CD14-positive monocyte (primary cell): ENCODE measurements at regions not wholly inside any gene's neighbourhood (a gene's known extent, or its start where the extent isn't known, plus 50 kb on each side); places are given as distances from the start of the nearest gene placed in this dataset.

ENCODE experiments used
- DNase-seq, 3 donors: peaks; one replicate each; pipeline ENCODE4 v3.0.0-alpha.2; 2011 to 2022
- H2AFZ ChIP-seq: 2 replicates; pipeline ENCODE4 v1.6.0; 2012; ENCODE audit warnings: mild to moderate bottlenecking, low read depth, low read length, inconsistent platforms; ENCODE audit not compliant: insufficient read depth, poor library complexity, severe bottlenecking
- H3K27ac ChIP-seq, 2 donors: 1 replicate in 1 of 2; 2 replicates in 1 of 2; pipeline ENCODE4 v1.5.1; 2012 to 2013; ENCODE audit warnings: low read length in 2 of 2, control low read depth in 1 of 2, inconsistent platforms in 1 of 2, low read depth in 1 of 2, mild to moderate bottlenecking in 1 of 2
- H3K27me3 ChIP-seq, 2 donors: one replicate each; pipeline versions ENCODE4 v1.6.0 to v1.6.1; 2011 to 2013; ENCODE audit warnings: low read length in 2 of 2; ENCODE audit not compliant: control insufficient read depth in 2 of 2, insufficient read depth in 2 of 2
- H3K36me3 ChIP-seq, 2 donors: replicated peaks in 1 of 2; 1 replicate in 1 of 2; 2 replicates in 1 of 2; pipeline versions ENCODE4 v1.5.1 to v1.6.1; 2012 to 2013; ENCODE audit warnings: low read length in 2 of 2, control low read depth in 1 of 2, inconsistent platforms in 1 of 2, mild to moderate bottlenecking in 1 of 2; ENCODE audit not compliant: insufficient read depth in 2 of 2, control insufficient read depth in 1 of 2
- H3K4me1 ChIP-seq, 2 donors: 1 replicate in 1 of 2; 2 replicates in 1 of 2; pipeline versions ENCODE4 v1.5.1 to v1.6.1; 2012 to 2013; ENCODE audit warnings: low read length in 2 of 2, control low read depth in 1 of 2, inconsistent platforms in 1 of 2, mild to moderate bottlenecking in 1 of 2, moderate library complexity in 1 of 2; ENCODE audit not compliant: insufficient read depth in 2 of 2, control insufficient read depth in 1 of 2
- H3K4me2 ChIP-seq: replicated peaks from 2 replicates; pipeline ENCODE3; 2012; ENCODE audit warnings: low read length, moderate library complexity, mild to moderate bottlenecking; ENCODE audit not compliant: poor library complexity, severe bottlenecking; ENCODE audit errors: extremely low read depth
- H3K4me3 ChIP-seq, 3 experiments: fragments of 200-600 bp in 1 of 3; sonication (generic) in 1 of 3; replicated peaks in 1 of 3; 1 replicate in 2 of 3; 2 replicates in 1 of 3; pipeline ENCODE4 v1.5.1; 2011 to 2013; ENCODE audit warnings: low read length in 3 of 3, mild to moderate bottlenecking in 3 of 3, control low read depth in 2 of 3, low read depth in 2 of 3, inconsistent platforms in 1 of 3, moderate library complexity in 1 of 3
- H3K79me2 ChIP-seq: 2 replicates; pipeline ENCODE4 v1.6.0; 2012; ENCODE audit warnings: mild to moderate bottlenecking, control low read depth, inconsistent platforms, low read length, moderate library complexity; ENCODE audit not compliant: insufficient read depth
- H3K9ac ChIP-seq: 2 replicates; pipeline ENCODE4 v1.6.0; 2017; ENCODE audit warnings: low read length, mild to moderate bottlenecking; ENCODE audit not compliant: insufficient read depth, poor library complexity, severe bottlenecking
- H3K9me3 ChIP-seq, 2 donors: replicated peaks in 1 of 2; 1 replicate in 1 of 2; 2 replicates in 1 of 2; pipeline versions ENCODE4 v1.5.1 to v1.6.1; 2012 to 2013; ENCODE audit warnings: low read length in 2 of 2, control low read depth in 1 of 2; ENCODE audit not compliant: control insufficient read depth in 1 of 2, insufficient read depth in 1 of 2
- H4K20me1 ChIP-seq: 2 replicates; pipeline ENCODE4 v1.6.0; 2012; ENCODE audit warnings: mild to moderate bottlenecking, low read length, control low read depth, moderate library complexity; ENCODE audit not compliant: insufficient read depth
- H3K27ac Mint-ChIP-seq, 7 donors: one replicate each; pipeline ENCODE4 v1.8.0; 2020; ENCODE audit warnings: mild to moderate bottlenecking in 7 of 7, mixed read lengths in 7 of 7, moderate library complexity in 6 of 7, inconsistent platforms in 2 of 7
- H3K27me3 Mint-ChIP-seq, 3 donors: one replicate each; pipeline ENCODE4 v1.8.0; 2021 to 2022; ENCODE audit warnings: low read depth in 3 of 3, mild to moderate bottlenecking in 3 of 3, mixed read lengths in 3 of 3, moderate library complexity in 3 of 3, inconsistent platforms in 1 of 3
- H3K36me3 Mint-ChIP-seq, 2 donors: one replicate each; pipeline ENCODE4 v1.8.0; 2020; ENCODE audit warnings: mixed read lengths in 2 of 2, inconsistent platforms in 1 of 2, mild to moderate bottlenecking in 1 of 2
- H3K4me1 Mint-ChIP-seq: one replicate; pipeline ENCODE4 v1.8.0; 2020; ENCODE audit warnings: mild to moderate bottlenecking, mixed read lengths
- H3K4me3 Mint-ChIP-seq, 2 donors: one replicate each; pipeline ENCODE4 v1.8.0; 2020; ENCODE audit warnings: mild to moderate bottlenecking in 2 of 2, mixed read lengths in 2 of 2, moderate library complexity in 1 of 2
- H3K9me3 Mint-ChIP-seq, 7 donors: one replicate each; pipeline ENCODE4 v1.8.0; 2020 to 2022; ENCODE audit warnings: mixed read lengths in 7 of 7, mild to moderate bottlenecking in 6 of 7, moderate library complexity in 6 of 7, inconsistent platforms in 2 of 7
- WGBS: methylation state at CpG from one replicate; pipeline ENCODE4 v1.1.5; 2013; ENCODE audit warnings: missing lambda C conversion rate; ENCODE audit not compliant: insufficient coverage; 5-methylcytosine and 5-hydroxymethylcytosine counted together
- intact Hi-C, 2 donors: fragments of 100-400 bp; cut with micrococcal nuclease; formaldehyde crosslinking; loops; one replicate each; pipeline versions ENCODE4 v1.15.0 to v1.15.1; 2023
- TF ChIP-seq, protein P1 (sequence below): fragments of 200-600 bp; IDR thresholded peaks from one replicate; pipeline ENCODE4 v1.8.0; 2022; ENCODE audit warnings: antibody characterized with exemption, mild to moderate bottlenecking

GRCh38 chr19:32231691-32232090 lies 113.7 kb upstream of the ZNF507 start:
- H3K4me2 ChIP-seq = no peak overlapping the region
- no peak overlapping the region for H3K4me3 ChIP-seq
- Mint-ChIP-seq H3K9me3 (no peaks in the 10 kb centered on the region), H3K27me3 (peaks cover 3 to 11% (median 4%) of the 10 kb centered on the region in 3 donors), H3K4me1 (no peaks in the 10 kb centered on the region), H3K4me3 (no peak overlapping the region), H3K27ac (no peak overlapping the region), H3K36me3 (no peaks in the 10 kb centered on the region)
- intact Hi-C loops = no loop called here
- H3K27ac ChIP-seq = no peak overlapping the region
- no peak overlapping the region for H2AFZ ChIP-seq
- no peak for DNase-seq
- H3K4me1 ChIP-seq = no peaks in the 10 kb centered on the region
- no peaks in the 10 kb centered on the region for H3K36me3 ChIP-seq
- no peaks in the 10 kb centered on the region for H3K27me3 ChIP-seq
- H3K9ac ChIP-seq = no peak overlapping the region
- no peaks in the 10 kb centered on the region for H3K79me2 ChIP-seq
- no peaks in the 10 kb centered on the region for H4K20me1 ChIP-seq
- WGBS = 100% methylated on average over 6 of the region's 6 CpGs
- H3K9me3 ChIP-seq = no peaks in the 10 kb centered on the region
- TF ChIP-seq, protein P1, sequence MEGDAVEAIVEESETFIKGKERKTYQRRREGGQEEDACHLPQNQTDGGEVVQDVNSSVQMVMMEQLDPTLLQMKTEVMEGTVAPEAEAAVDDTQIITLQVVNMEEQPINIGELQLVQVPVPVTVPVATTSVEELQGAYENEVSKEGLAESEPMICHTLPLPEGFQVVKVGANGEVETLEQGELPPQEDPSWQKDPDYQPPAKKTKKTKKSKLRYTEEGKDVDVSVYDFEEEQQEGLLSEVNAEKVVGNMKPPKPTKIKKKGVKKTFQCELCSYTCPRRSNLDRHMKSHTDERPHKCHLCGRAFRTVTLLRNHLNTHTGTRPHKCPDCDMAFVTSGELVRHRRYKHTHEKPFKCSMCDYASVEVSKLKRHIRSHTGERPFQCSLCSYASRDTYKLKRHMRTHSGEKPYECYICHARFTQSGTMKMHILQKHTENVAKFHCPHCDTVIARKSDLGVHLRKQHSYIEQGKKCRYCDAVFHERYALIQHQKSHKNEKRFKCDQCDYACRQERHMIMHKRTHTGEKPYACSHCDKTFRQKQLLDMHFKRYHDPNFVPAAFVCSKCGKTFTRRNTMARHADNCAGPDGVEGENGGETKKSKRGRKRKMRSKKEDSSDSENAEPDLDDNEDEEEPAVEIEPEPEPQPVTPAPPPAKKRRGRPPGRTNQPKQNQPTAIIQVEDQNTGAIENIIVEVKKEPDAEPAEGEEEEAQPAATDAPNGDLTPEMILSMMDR = no peak

DNA sequence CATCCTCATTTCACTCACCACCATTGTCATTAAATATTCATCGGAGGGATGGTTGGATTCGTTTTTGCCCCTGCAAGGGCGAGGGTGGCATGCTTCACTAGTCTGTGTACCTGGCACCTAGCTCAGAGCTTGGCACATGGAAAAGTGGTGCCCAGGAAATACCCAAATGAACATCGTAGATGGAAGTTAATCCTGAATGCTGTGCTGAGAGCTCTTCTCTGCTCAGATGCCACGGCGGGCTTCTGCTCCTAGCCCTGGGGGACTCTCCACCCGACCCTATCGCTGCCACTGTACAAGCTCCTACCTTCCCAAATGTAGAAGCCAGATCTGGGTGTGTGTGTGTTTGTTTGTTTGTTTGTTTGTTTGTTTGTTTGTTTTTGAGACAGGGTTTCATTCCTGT lies 113.0 kb upstream of the ZNF507 start:
- DNase-seq = no peak
- Mint-ChIP-seq H3K36me3 (no peaks in the 10 kb centered on the region), H3K4me1 (no peaks in the 10 kb centered on the region), H3K4me3 (no peak overlapping the region), H3K27me3 (peaks cover 2 to 13% (median 4%) of the 10 kb centered on the region in 3 donors), H3K27ac (no peak overlapping the region), H3K9me3 (no peaks in the 10 kb centered on the region)
- Histone ChIP-seq H3K9ac (no peak overlapping the region), H3K27ac (no peak overlapping the region), H3K27me3 (peaks cover 0 to 3% of the 10 kb centered on the region in 2 donors), H3K79me2 (no peaks in the 10 kb centered on the region), H3K4me3 (no peak overlapping the region), H3K9me3 (no peaks in the 10 kb centered on the region), H2AFZ (no peak overlapping the region), H4K20me1 (no peaks in the 10 kb centered on the region), H3K36me3 (no peaks in the 10 kb centered on the region), H3K4me1 (no peaks in the 10 kb centered on the region), H3K4me2 (no peak overlapping the region)
- TF ChIP-seq, protein P1 = no peak
- intact Hi-C loops = no loop called here
- 91% methylated on average over 3 of the region's 8 CpGs for WGBS
